ENCODE measurements at regions not wholly inside any gene's neighbourhood (a gene's known extent, or its start where the extent isn't known, plus 50 kb on each side); places are given as distances from the start of the nearest gene placed in this dataset.

- TF ChIP-seq CTCF (conservative IDR thresholded peaks at IDR 0.05 in 1 of 2, IDR thresholded peaks at IDR 0.05 in 1 of 2; ENCODE audit: low read depth in 1 of 2, low read length in 2 of 2) (no peak), EZH2 (IDR thresholded peaks at IDR 0.05; ENCODE audit: low read length, missing control alignments) (no peak)
Measured at GRCh38 chr1:200351425-200351824, 58.4 kb downstream of the ZNF281 start.

Data from fibroblast of lung (primary cell).